Stimulated activated CD4-positive, alpha-beta T cell treated with anti-CD3 and anti-CD28 coated beads, Interleukin-4, amount 100 ng/mL, for 24 hours (primary cell): ENCODE measurements at regions not wholly inside any gene's neighbourhood (a gene's known extent, or its start where the extent isn't known, plus 50 kb on each side); places are given as distances from the start of the nearest gene placed in this dataset.

Source experiments
- DNase-seq: peaks from one replicate; pipeline ENCODE4 v3.0.0-alpha.2; 2020

DNA sequence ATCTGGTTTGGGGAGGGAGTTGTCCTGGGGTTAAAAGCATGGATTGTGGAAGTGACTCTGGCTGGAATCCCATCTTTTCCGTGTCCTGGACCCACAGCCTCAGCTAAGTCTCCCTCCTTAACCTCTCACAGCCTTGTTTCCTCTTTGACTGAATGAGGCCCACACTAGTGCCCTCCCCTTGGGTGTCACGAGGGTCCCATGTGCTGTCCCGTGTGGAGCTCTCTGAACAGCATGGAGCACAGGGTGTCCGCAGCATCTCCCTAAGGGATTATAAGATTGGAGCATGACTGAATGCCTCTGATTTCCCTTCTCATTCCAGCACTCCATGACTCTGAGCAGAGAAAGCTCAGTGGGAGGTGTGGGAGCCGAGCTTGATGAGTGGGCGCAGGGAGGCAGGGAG, 182.5 kb downstream of the TEX29 start:
- DNase-seq = no peak

DNA sequence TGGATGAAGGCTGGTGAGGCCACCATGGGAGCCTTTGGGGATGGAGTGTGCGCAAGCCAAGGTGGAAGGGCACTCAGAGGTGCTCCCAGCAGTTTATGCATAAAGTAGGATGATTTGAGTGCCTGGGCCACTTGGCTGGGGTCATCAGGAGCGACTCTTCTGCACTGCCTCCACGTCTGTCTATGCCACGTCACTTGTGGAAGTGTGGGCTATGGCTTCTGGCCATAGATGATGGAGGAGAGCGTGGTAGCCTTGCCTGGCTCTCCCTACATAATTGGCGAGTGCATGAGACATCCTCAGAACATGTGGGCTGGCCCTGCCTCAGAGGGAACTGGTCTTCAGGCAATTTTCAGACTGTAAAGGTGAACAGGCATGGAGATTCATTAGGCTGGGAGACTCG, 182.9 kb downstream of the TEX29 start:
- DNase-seq = no peak

DNA sequence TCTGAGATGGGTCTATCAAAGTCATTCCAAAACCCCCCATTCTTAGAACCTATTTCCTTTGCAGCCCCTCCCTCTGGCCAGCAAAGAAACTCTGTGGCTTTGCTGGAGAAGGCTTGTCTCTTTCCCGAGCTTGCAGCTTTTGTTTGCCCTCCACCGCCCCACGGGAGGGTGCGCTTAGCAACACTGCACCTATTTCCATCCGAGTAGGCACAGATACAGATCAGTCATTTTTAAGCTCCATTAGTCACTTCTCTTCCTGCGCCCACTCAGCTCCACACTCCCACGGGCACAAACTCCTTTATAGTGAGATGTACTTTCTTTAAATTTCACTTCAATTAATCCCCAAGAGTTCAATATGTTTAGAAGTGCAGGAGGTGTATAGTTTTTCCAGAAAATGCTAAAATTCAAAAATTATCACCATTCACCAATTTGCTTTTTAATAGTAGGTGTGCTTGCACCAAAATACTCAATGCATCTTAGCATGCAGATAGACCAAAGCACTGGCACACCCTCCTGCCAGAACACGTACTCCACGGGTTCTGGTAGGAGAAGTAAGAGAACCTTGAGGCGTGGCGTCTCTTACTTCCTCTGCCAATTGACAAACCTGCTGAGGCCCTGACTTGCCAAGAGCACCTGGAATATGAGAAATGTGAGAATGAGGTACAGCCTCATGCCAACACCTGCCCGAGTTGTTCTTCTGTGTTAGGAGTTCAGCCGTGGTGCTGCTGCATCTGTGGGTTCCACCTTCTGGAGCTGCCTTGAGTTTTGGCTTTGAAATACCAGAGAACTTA, 183.7 kb downstream of the TEX29 start:
- DNase-seq = no peak

DNA sequence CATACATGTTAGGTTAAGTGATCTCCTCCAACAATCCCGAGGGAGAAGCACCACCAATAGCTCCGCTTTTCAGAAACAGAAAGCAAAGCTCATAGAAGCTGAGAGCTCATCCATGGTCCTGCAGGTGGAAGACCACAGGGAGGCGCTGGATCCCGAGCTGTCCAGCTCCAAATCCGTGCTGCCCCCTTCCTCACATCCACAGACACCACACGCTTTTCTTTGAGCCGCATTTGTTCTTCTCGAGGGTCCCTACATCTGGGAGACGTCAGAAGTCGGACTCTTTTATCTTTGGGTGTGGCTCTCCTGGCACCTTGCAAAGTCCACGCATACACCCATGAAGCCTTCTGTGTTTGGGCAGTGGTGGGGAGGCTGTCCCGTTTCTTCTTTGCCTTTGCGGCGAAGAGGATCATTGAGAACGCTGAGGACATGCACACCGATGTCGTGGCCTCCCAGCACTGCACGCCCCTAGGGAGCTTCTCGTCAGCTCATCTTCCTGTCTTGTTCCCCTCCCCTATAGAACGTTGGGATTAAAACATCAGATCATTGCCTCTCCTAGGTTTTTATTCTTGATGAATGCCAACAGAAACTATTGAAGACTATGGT, 184.8 kb downstream of the TEX29 start:
- no peak for DNase-seq

DNA sequence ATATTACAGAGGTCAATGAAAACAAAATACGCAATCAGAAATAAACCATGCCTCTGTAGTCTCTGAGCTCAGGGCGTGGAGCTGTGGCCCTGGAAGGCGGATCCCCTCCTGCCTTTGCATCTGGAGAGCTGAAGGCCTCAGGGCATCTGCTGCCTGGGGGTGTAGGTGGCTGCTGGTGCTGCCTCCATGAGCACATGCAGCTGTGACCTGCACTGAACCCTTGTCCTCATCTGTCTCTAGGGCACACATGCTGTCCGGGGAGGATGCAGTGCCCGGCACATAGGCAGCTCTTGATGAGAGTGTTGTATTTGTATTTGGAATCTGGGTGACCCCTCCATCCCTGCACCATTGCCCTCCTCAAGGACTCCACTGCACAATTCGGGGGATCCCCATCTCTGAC, 185.7 kb downstream of the TEX29 start:
- DNase-seq = no peak

DNA sequence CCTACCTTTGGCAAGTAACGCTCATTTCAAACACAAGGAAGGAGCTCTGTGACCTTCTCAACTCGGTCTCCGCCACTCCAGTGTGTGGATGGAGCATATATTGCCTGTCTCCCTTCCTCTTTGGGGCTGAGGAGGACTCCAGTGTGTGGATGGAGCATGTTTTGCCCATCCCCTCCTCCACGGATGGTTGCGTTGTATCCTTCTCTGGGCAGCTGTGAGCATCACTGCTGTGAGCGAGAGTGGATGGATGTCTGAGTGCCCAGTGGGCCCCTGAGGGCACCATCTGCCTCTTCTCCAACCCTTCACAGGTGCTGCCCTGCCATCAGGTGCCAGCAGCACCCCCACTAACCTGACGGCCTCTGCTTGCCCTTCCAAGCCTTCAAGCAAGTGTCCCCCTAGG, 186.2 kb downstream of the TEX29 start:
- DNase-seq = no peak

DNA sequence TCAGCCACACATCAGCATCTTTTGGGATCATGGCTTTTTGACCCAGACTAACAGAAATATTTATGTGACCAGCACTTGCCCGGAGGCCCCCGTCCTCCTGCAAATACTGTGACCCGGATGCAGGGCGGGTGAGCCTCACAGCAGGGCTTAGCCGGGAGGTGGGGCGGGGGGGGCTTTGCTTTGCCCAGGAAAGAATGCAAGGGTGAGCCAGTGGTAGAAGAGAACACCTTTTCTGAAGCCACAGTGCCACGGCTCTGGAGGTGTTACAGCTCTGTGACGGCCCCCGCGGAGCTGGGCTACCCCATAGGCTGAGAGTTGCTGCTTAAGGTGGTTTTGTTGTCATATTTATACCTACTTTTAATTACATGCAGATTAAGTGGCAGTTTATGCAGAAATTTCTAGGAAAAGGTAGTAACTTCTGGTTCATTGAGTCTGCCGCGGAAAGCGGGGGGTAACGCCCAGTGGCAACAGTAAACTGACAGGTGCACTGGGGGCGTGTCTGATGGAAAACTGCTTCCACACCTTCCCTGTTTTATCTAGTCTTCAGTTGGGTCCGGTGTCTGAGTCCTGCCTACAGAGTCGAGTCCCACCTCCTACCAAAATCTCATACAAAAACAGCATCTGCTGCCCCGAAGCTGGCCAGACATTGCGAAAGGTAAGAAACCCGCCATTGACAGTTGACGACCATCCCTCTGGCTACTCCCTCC, 187.9 kb downstream of the TEX29 start:
- no peak for DNase-seq

DNA sequence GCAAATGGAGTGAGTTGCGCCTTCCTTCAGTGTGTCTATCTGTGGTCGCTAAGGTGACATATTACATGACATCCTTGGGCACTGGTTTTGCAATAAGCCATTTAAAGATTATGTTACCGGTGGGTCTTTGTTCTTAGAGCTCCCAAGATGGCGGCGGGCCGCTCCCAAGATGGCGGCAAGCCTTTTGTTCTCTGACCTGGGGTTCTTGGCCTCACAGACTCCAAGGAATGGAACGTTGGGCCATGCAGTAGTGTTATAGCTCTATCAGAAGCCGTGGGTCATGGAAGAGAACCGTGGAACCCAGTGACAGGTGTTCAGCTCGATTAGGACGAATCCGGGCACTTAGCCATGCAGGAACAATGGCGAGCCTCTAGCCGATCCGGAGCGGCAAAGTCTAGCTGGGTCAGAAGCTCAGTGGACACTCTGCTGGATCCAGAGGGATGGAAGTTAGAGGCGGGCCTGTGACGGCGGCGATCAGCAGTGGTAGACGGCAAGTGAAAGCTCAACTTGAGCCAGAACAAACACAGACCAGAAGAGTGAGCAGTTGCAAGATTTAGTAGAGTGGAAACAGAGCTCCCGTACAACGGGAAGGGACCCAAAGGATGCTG, 188.6 kb downstream of the TEX29 start:
- no peak for DNase-seq

DNA sequence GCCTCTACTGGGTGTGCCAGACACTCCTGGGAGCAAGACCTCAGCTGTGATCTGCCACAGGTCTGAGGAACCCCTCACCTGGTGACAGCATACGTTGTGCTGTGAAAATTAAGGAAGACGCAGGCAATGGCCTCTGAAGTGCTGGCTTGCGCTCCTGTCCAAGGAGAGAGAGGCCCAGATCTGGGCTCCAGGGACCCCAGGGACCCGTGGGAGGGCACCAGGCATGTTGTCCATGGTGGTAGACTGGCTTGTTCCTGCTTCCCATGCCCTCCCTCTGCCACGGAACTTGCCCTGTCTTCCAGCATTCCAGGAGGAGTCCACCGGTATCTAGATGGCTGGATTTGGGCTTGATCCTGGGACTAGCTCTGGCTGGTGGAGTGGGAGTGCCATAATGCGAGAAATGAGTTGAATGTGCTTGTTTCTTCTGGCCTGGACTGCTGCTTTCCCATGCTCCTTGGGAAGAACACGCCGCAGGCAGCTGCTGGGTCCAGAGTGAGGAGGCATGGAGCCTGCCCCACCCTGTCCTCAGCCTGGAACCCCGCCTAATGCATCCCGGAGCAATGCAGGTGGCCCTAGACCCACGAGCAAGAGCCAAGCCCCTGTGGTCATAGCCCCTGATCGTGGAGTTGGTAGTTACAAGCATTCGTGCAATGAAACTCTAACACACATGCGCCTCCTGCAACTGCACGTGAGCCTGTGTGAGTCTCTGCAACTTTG, 190.2 kb downstream of the TEX29 start:
- no peak for DNase-seq

DNA sequence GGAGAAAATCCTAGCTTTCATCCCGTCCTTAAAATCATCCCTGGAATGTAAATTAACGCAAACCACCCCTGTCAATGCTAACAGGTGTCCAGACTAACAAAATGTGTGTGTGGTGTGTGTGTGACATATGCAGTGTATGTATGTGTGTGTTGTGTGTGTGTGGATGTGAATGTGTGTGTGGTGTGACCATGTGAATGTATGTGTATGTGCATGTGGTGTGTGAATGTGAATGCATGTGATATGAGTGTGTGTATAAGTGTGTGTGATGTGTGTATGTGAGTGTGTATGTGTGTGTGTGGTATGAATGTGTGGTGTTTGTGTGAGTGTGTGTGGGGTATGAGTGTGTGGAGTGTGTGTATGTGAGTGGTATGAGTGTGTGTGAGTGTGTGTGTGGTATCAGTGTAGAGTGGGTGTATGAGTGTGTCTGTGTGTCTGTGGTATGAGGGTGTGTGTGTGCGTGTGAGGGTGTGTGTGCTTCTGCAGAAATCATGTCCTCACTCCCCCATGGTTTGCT, 190.8 kb downstream of the TEX29 start:
- DNase-seq = no peak

DNA sequence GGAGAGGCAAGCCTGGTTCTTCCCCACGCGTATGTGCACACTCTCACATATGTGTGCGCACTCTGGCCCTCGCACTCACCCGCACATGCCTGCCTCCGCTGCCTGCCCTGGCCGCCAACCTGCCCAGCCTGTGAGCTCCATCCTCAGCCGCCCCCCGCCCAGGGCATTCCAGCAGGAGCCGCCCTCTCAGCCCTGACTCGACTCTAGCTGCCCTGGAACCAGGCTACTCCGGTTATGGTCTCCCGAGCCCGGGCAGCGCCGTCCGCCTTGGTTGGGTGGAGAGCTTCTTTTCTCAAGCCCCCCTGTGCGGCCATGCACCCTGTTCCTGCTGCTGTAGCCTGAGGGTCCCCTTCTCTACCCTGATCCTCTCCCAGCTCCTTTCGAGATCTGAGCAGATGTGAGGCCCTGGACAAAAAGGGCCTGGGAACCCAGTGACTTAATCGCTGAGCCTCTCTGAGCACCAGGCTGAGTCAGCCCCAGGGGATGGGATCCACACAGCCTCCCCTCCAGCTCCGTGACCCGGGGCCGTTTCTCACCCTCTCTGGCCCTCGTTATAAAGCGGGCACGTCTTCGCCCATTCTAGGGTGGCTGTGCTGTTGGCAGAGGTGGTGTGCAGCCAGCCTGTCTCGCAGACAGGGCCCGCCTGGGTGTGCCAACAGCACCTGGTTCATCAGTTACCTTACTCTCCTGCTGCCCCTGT, 191.5 kb downstream of the TEX29 start:
- no peak for DNase-seq

DNA sequence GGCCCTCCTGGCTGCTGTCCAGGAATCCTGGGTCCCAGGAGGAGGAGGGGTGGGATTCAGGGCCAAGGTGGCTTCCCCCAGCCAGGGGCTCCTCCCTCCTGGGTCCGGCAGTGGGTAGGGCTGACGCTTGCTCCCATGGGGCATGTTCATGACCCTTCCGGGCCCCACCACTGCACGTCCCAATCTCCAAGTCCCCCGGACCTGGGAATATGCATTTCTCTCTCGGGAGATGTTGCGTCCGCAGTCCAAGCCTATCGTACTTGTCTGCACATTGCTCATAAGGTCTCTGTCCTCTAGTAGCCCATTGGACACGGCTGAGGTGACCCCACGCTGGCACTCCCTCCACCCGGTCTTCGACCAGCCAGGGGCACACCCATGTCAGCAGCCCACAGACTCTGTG, 192.3 kb downstream of the TEX29 start:
- no peak for DNase-seq

DNA sequence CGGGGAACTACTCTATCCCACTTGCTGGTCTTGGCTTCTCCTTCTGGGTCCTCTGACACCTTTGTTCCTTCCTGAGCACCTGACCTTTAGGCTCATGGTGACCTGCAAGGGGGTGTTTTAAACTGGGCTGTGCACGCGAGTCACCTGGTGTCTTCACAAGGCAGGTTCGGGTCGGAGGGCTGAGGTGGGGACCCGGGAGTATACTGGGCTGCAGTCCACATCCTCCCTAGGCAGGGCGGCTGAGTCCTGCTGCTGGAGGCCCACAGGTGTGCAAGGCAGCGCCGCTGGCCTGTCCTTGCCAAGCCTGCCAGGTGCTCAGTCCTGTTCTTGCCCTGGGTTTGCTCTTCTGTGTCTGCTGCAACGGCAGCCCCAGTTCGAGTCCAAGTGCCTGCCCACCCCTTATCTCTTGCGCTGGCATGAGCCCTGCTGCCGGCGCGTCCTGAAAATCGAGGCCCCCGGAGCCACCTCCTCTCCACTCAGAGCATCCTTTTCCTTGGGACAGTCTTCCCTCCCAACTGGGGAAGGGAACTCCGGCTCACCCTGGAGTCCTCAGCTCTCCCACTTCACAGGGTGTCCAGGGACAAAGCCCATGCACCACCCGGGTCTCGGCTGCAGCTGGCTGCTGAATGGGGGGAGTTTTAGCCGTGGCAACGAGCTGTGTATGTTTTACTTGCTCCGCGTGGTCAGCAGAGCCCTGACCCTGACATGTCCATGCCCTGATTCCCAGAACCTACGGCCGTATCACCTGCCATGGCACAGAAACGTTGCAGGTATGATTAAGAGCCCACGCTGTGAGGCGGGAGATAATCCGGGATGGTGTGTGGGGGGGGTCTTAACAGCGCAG, 193.5 kb downstream of the TEX29 start:
- no peak for DNase-seq

DNA sequence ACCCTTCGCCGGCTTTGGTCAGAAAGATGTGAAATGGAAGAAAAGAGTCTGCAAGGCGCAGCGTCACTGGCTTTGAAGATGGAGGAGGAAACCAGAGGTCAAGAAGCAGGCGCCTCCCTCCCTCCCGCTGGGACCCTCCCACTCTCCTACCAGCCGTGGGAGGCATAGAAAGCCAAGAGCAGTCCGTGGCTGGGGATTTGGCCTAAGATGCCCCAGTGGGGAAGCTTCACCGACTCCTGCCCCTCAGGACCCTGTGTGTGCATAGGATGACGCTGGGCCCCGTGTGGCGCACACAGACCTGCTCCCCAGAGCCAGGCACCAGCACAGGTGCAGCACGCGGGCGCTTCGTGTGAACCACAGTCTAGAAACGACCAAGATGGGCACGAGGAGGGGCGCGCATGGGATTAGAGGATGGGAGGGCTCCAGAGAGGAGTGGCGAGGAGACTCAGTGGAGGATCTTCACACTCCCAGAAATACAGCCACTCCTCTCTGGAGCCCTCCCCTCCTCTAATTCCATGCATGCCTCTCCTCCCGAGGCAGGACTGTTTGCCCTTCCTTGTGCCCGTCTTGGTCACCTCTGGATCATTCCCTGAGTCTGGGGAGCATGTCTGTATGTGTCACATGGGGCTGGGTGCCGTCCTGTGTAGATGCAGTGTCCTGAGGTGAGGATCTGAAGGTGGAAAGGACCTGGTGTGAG, 194.3 kb downstream of the TEX29 start:
- no peak for DNase-seq

DNA sequence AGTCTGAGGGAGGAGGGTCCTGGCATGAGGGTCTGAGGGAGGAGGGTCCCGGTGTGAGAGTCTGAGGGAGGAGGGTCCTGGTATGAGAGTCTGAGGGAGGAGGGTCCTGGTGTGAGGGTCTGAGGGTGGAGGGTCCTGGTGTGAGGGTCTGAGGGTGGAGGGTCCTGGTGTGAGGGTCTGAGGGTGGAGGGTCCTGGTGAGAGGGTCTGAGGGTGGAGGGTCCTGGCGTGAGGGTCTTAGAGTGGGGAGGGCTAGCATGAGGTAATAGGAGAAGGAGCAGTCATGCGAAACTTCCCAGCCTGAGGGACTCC, 194.8 kb downstream of the TEX29 start:
- DNase-seq = no peak

DNA sequence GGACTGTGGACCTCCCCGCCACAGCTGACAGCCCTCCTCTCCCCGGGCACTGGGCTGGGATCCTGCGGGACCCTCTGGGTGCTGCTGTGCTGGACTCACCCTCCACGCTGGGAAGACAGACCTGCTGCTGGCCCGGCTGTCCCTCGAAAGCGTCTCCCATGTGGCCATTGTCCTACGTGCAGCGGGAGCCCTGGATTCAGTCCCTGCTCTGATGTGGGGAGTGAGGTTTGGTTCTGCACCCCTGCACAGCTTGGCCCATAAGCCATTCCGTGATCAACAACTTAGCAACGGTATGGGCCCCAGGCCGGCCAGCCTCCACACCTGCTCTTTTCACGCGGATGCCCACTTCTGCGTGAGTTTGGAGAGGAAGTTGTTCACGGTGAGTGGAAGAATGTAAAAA, 195.2 kb downstream of the TEX29 start:
- no peak for DNase-seq

DNA sequence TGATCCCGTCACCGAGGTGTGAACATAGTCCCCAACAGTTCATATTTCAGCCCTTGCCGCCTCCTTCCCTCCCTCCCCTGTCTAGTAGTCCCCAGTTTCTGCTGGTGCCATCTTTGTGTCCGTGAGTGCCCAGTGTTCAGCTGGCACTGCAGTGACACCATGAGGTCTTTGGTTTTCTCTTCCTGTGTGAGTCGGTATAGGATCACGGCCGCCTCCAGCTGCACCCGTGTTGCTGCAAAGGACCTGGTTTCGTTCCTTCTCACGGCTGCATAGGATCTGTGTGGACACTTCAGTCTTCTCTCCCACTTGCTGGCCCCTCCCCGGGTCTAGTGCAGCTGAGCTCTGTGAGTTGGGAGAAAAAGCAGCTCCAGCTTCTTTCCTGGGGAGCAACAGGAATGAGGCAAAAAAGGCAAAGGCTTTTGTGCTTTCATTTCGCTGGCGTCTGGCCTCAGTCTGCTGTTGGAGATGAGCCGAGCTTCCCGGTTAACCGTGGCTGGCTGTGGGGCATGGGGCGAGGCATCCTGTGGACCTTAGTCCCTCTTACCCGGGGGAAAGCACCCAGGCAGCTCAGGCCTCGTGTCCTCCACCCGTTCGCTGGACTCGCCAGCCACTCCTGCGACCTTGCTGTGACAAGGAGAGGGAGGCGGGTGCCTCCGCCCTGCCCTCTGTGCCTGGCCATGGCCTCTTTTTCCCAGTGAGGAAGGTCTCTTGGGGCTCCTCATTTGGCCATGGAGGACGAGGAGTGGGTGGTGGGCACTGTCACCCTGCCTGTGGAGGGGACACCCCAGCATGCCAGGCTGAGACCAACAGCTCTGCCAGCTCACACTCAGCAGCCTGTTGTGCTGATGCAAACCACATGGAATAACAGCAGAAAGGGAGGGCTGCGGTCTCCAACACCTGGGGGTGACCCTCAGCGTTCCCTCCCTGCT, 196.5 kb downstream of the TEX29 start:
- no peak for DNase-seq

DNA sequence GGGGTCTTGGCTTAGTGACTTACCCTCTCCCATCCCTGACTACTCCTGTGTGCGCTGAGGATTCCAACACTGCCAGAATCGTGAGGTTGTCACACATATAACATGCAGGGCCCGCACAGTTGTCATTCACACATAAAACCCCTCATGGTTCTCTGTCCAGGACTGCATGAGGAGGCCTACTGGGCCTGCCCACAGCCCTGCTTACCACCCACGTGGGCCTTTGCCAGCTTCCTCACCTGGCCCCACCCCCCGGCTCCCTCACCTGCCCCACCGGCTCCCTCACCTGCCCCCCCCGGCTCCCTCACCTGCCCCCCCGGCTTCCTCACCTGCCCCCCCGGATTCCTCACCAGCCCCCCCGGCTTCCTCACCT, 197.2 kb downstream of the TEX29 start:
- DNase-seq = no peak

DNA sequence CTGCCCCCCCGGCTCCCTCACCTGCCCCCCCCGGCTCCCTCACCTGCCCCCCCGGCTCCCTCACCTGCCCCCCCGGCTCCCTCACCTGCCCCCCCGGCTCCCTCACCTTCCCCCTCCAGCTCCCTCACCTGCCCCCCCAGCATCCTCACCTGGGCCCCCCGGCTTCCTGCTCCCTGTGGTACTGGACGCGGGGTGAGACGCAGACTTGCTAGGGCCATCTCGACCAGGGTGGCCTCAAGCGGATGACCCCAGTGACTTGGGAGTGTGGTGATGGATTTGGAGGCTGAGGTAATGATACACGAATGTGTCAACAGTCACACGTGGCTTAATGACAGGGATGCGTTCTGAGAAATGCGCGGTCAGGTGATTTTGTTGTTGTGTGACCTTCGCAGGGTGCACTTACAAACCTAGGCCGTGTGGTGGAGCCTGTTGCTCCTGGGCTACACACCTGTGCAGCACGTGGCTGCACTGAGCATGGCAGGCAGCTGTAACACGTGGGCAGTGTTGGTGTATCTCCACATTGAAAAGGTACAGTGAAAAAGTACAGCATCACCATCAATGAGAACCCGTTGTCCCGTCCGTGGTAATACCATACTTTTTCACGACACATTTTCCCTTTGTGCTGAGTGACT, 197.8 kb downstream of the TEX29 start:
- DNase-seq = no peak
